Pancreas (tissue), 10 donors: ENCODE measurements at regions not wholly inside any gene's neighbourhood (a gene's known extent, or its start where the extent isn't known, plus 50 kb on each side); places are given as distances from the start of the nearest gene placed in this dataset.

Experiments used
- ATAC-seq, 4 donors: fragments of 200-7000 bp; cut with Tn5 transposase; one replicate each; pipeline versions ENCODE4 v1.8.0 to v1.9.1; 2020; ENCODE audit warnings: mild to moderate bottlenecking in 4 of 4, moderate library complexity in 4 of 4
- DNase-seq, 6 donors: peaks; one replicate each; pipeline ENCODE4 v3.0.0-alpha.2; 2020
- FAIRE-seq: peaks from 2 replicates; lab custom pipeline; 2012; peaks lifted over from hg19 to GRCh38; lab: Jason Lieb, UNC
- H3K27ac ChIP-seq, 4 donors: fragments of 200-600 bp; sonication (generic); 1 replicate in 3 of 4; 2 replicates in 1 of 4; pipeline versions ENCODE4 v1.5.0 to v1.8.0; 2020
- H3K27me3 ChIP-seq, 4 donors: fragments of 200-600 bp; one replicate each; pipeline ENCODE4 v1.8.0; 2021
- H3K36me3 ChIP-seq, 3 donors: fragments of 200-600 bp; sonication (generic) in 1 of 3; one replicate each; pipeline versions ENCODE4 v1.5.0 to v1.8.0; 2020 to 2021
- H3K4me1 ChIP-seq, 3 donors: fragments of 200-600 bp; one replicate each; pipeline ENCODE4 v1.8.0; 2021
- H3K4me3 ChIP-seq, 4 donors: fragments of 200-600 bp; sonication (generic) in 2 of 4; one replicate each; pipeline versions ENCODE4 v1.5.0 to v1.8.0; 2020 to 2021
- H3K9me3 ChIP-seq, 4 donors: fragments of 200-600 bp; one replicate each; pipeline ENCODE4 v1.8.0; 2021
- WGBS, 2 donors: extraction: QIAGEN DNeasy Blood & Tissue Kit; methylation state at CpG; one replicate each; pipeline ENCODE4 v1.1.7; 2013; 5-methylcytosine and 5-hydroxymethylcytosine counted together
- intact Hi-C, 3 donors: fragments of 100-400 bp; cut with DNase I; formaldehyde crosslinking; loops; one replicate each; pipeline versions ENCODE4 v1.11.1 to v1.14.2; 2022
- TF ChIP-seq, protein P1 (sequence below), 4 donors: fragments of 200-600 bp; sonication (generic) in 3 of 4; IDR thresholded peaks; one replicate each; pipeline versions ENCODE4 v1.5.0 to v1.8.0; 2021; ENCODE audit warnings: antibody characterized with exemption in 4 of 4
- donor health status: healthy with polysubstance abuse.
- donor health status: DM: no; HTN: no; CAD: no; lungs with moderate emphysema.
- donor health status: DM: no; HTN: no; CAD: no.
- donor health status: control.
- donor health status: control.
- donor health status: Bipolar disorder and iron deficiency.
- donor health status: DM: yes; HTN: yes; CAD: no.
- donor health status: DM: no; HTN: no; CAD: no.
- donor health status: DM: no; HTN: no; CAD: no.
- donor health status: DM: yes; HTN: yes; CAD: no.

DNA sequence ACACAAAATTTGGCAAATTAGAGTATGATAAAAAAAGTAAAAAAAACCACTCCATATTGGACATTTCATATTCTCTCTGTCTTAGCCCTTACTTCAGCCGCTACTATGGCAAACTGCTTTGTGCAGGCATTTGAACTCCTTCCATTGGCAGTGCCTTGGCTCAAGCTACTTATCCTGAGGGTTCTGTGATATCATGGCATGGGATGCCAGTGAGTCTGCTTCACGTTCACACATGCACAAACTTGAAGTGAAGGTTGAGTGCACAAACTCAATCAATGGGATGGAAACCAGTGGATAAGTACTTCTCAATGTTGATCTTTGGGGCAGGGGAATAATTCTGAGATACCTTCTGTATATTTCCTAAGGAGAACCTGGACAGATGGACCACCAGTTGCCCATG, 117.2 kb downstream of the IL20RB start:
- FAIRE-seq (no peak), ATAC-seq (no peak), DNase-seq (no peak)
- no peaks in the 10 kb centered on the region for H3K27me3 ChIP-seq
- WGBS, 2 donors, result 78% methylated on average over 2 of the region's 2 CpGs
- no peak overlapping the region for H3K27ac ChIP-seq
- intact Hi-C loops, result no loop called here
- TF ChIP-seq, protein P1, sequence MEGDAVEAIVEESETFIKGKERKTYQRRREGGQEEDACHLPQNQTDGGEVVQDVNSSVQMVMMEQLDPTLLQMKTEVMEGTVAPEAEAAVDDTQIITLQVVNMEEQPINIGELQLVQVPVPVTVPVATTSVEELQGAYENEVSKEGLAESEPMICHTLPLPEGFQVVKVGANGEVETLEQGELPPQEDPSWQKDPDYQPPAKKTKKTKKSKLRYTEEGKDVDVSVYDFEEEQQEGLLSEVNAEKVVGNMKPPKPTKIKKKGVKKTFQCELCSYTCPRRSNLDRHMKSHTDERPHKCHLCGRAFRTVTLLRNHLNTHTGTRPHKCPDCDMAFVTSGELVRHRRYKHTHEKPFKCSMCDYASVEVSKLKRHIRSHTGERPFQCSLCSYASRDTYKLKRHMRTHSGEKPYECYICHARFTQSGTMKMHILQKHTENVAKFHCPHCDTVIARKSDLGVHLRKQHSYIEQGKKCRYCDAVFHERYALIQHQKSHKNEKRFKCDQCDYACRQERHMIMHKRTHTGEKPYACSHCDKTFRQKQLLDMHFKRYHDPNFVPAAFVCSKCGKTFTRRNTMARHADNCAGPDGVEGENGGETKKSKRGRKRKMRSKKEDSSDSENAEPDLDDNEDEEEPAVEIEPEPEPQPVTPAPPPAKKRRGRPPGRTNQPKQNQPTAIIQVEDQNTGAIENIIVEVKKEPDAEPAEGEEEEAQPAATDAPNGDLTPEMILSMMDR (IDR thresholded peaks at IDR 0.05), result no peak
- no peak overlapping the region for H3K4me3 ChIP-seq
- H3K4me1 ChIP-seq, result no peaks in the 10 kb centered on the region
- H3K9me3 ChIP-seq, result no peaks in the 10 kb centered on the region
- no peaks in the 10 kb centered on the region for H3K36me3 ChIP-seq

DNA sequence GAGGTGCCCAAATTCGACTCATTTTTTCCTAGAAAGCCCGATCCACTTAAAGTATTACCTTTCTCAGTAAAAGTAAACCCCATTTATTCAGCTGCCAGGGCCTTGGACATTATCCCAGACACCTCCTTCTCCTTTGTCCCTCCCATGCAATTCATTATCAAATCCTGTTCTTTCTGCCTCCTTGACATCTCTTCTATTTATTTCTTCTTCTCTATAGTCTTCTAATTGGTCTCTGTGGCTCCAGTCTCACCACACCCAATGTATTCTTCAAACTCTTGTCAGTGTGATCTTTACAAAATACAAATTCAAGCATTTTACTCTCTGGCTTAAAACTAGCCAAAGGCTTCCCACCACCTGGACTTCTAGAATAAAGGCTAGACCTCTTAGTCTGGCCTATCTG, 120.3 kb downstream of the IL20RB start:
- ATAC-seq (no peak), FAIRE-seq (no peak), DNase-seq (no peak)
- no peak overlapping the region for H3K27ac ChIP-seq
- no peaks in the 10 kb centered on the region for H3K36me3 ChIP-seq
- intact Hi-C loops, result no loop called here
- H3K9me3 ChIP-seq, result no peaks in the 10 kb centered on the region
- H3K27me3 ChIP-seq, result no peaks in the 10 kb centered on the region
- WGBS, 2 donors, result 49 to 64% methylated on average over 2 of the region's 2 CpGs
- no peaks in the 10 kb centered on the region for H3K4me1 ChIP-seq
- TF ChIP-seq, protein P1 (IDR thresholded peaks at IDR 0.05), result no peak
- H3K4me3 ChIP-seq, result no peak overlapping the region

DNA sequence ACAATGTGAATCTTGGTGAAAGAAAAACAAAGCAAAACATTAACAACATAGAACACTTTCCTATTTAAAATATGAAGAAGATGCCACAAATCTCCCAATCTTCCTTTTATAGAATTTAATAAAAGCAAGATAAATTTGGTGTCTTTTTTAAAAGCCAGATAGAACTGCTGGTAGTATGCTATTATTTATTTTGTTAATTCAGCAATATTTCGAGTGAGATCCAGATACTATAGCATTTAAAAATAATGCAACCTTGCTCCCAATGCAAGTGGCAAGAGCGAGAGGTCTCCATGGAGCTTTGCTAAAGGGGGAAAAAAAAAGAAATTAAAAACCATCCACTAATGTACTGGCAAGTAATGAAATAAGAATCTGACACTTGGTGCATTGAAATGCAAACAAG, 121.8 kb downstream of the IL20RB start:
- Histone ChIP-seq H3K4me3 (no peak overlapping the region), H3K27me3 (no peaks in the 10 kb centered on the region), H3K27ac (no peak overlapping the region), H3K36me3 (no peaks in the 10 kb centered on the region), H3K4me1 (no peaks in the 10 kb centered on the region), H3K9me3 (no peaks in the 10 kb centered on the region)
- 81 to 84% methylated on average over 2 of the region's 2 CpGs for WGBS, 2 donors
- TF ChIP-seq, protein P1 (IDR thresholded peaks at IDR 0.05), result no peak
- no peak for ATAC-seq
- no peak for FAIRE-seq
- DNase-seq, result no peak
- intact Hi-C loops, result no loop called here

DNA sequence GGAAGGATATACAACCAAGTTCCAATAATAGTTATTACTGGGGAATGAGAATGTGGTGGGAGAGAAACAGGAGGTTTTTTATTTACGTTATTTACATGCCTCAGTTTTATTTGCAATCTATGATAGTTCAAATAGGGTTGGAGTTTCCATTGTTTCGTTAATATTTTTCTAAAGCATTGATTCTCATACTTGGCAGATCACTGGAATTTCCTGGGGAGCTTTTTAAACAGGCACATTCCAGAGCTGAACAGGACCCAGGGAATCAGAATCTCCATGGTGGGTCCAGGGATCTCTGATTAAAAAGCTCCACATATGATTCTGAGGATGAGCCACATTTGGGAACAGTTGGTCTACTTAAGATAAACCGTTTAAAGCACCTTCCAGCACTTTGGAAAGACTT, 123.9 kb downstream of the IL20RB start:
- 16 to 32% methylated on average over 3 of the region's 3 CpGs for WGBS, 2 donors
- DNase-seq (no peak), FAIRE-seq (no peak), ATAC-seq (peak in 2 of 4 donors; percentile 58 to 61)
- TF ChIP-seq, protein P1 (IDR thresholded peaks at IDR 0.05), result no peak
- H3K4me1 ChIP-seq, result no peaks in the 10 kb centered on the region
- H3K36me3 ChIP-seq, result no peaks in the 10 kb centered on the region
- intact Hi-C loops, result no loop called here
- no peak overlapping the region for H3K4me3 ChIP-seq
- no peak overlapping the region for H3K27ac ChIP-seq
- H3K27me3 ChIP-seq, result no peaks in the 10 kb centered on the region
- H3K9me3 ChIP-seq, result no peaks in the 10 kb centered on the region

DNA sequence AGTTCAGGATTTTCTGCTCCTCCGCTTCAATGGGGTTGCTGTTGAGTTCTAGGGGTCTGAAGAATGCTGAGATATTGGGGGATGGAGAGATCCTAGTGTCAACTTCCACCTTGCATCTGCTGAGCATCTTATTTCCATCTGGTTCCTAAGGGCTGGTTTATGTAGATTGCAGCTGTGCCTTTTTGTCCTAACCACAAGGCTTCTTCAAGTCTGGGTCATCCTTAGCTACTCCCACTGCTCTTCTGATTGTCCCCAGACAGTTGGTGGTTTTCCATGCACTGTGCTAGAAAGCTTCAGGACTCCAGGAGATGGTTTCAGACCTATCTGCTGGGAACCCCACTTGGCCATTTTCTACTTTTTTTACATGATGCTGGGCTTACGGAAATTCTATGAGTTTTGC, 125.0 kb downstream of the IL20RB start:
- Histone ChIP-seq H3K27me3 (no peaks in the 10 kb centered on the region), H3K27ac (no peak overlapping the region), H3K36me3 (no peaks in the 10 kb centered on the region), H3K9me3 (no peaks in the 10 kb centered on the region), H3K4me1 (no peaks in the 10 kb centered on the region), H3K4me3 (no peak overlapping the region)
- ATAC-seq (no peak), FAIRE-seq (no peak), DNase-seq (no peak)
- intact Hi-C loops, result no loop called here
- TF ChIP-seq, protein P1 (IDR thresholded peaks at IDR 0.05), result no peak
- 86 to 90% methylated on average over 2 of the region's 2 CpGs for WGBS, 2 donors
